HG03439 (cell line): ENCODE measurements at regions not wholly inside any gene's neighbourhood (a gene's known extent, or its start where the extent isn't known, plus 50 kb on each side); places are given as distances from the start of the nearest gene placed in this dataset.
"Not testable (repeated sequence)": the region's sequence is repeated elsewhere in the genome, so short reads cannot be mapped to it uniquely, and the experiment has no call there.

Experiments used
- ATAC-seq: cut with Tn5 transposase; IDR thresholded peaks from one replicate; pipeline ENCODE4 v1.9.1; 2021; ENCODE audit warnings: mild to moderate bottlenecking, moderate library complexity; ENCODE audit not compliant: unreplicated experiment

- no peak for ATAC-seq
Observed at GRCh38 chr16:65315081-65315780, 193.4 kb upstream of the CDH11 start.

- no peak for ATAC-seq
Observed at GRCh38 chr16:65314627-65315008, 192.8 kb upstream of the CDH11 start.

- no peak for ATAC-seq
Observed at GRCh38 chr16:65313936-65314626, 192.2 kb upstream of the CDH11 start.

DNA sequence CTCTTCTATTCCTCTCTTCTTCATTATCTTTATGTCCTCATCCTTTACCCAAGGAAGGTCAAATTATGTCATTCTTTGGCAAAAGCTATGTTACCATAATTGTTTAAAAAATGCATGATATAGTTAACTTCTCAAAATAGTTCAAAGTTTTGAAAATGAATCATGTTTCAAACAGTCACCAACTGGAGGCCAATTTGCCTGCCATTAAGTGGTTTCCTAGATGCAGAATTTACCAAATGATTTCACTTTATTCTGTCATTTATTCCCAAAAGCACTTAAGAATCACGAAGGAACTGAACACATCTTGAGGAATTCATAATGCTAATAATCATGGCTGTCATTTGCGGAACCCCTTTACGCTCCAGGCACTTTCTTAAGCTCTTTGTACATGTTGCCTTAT is 190.9 kb upstream of the CDH11 start:
- no peak for ATAC-seq

DNA sequence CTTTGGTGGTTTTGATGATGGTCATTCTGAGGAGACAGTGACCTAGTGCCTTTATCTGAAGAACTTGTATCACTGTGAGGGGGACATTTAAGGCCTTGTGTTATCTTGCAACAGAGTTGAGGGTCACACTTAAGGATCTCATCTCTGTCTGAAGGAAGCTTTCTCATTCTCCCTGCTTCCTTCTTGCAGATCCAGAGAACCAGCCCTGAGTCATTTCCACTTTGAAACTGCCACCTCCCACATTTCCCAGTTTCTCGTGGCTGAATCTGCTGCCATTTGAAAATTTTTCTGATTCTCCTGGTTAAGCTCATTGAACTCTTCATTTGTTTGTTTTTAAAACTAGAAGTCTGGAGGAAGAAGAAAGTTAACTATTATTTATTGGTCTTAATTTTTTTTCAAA is 190.2 kb upstream of the CDH11 start:
- ATAC-seq = no peak

DNA sequence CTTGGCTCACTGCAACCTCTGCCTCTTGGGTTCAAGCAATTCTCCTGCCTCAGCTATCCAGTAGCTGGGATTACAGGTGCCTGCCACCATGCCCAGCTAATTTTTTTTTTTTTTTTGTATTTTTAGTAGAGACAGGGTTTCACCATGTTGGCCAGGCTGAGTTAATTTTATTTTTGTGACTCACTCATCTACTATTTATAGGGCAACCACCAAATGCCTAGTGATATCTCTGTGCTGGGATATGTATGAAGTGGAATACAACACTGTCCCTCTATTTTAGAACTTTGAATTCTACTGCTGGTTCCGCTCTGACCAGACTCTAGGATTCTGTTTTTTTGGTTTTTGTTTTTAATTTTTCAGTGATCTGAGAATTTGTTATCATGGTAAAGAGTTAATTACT is 188.6 kb upstream of the CDH11 start:
- ATAC-seq = not testable (repeated sequence)

DNA sequence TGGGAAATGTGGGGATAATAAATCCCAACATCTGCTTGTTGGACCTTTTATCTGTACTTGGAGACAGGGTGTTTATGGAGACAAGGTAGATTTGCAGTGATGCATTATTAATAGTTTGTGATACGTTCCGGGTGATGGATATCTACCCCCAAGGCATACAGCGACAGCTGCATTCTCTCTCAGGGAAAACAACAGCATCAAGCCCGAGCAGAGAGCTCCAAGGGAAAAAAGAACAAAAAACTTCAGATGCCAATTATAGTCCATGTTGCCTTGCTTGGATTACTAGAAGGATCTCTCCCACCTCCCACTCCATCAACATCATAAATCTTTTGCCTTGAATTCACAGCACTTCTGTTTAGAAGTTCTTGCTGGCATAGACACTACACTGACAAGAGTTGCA is 187.5 kb upstream of the CDH11 start:
- no peak for ATAC-seq

DNA sequence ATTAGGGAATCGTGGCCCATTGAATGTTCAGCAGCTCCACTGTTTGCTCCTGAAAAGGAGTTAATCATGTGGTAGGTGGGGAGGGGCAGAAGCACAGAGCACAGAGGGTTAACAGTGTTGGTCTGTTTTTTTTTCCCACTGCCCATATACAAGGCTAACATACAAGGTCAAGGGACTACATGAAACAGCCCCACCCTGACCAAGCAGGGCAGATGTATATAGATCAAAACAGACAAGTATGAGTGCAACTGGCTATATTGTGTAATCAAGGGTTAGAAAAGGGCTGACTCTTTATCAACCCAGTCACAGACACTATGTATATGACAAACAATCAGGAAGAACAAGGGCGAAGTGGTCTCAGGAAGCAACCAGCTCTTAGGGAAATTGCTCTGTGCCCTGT is 186.6 kb upstream of the CDH11 start:
- ATAC-seq = no peak

DNA sequence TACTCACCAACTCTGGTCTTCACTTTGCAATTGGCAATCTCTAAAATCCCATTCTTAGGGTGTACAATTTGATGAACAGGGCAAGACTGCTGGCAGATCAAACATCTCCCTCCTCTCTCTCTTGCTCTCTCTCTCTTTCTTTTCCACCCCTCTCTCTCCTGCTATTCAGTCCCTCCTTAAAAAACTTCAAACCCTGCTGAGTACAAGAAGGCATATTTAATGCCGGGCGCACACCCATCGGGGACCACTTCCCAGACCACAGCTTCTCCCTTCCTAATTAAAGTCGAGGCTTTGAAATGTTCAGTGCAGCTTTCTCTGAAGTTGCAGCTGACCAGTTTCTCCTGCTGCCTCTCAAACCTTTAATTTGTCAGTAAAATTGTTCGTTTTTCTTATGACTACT is 185.4 kb upstream of the CDH11 start:
- no peak for ATAC-seq

- ATAC-seq = no peak
Observed at GRCh38 chr16:65306722-65307121, 184.9 kb upstream of the CDH11 start.

- ATAC-seq = no peak
Observed at GRCh38 chr16:65306300-65306699, 184.4 kb upstream of the CDH11 start.

DNA sequence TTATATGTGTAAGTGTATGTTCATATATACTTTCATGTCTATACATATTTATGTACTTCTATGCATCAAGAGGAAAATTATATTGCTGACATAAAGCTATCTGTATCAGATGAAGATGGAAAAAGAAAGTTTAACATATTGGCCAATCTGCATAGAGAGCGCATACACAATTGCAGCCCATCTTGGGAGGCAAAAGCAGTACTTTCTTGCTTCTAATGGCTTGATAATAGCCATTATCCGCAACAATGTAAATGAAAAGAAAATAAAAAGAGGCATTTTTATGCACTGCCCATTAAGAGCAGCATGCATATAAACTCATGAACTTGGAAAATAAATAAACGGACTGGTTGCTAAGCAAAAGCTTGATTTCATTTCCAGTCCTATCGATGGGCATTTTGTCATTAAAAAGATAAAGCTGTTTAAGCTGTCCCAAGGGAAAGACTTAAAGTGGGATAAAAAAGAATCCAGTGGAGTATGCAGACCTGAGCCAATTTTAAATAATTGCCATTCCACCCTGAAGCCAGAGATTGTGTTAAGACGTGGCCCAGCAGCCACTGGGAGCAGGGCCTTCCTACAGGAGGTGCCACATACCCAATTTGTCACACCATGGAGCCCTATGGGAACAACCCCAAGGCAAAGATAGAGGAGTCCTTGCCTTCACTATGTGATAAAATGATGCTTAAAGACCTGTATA is 183.6 kb upstream of the CDH11 start:
- no peak for ATAC-seq

- ATAC-seq = no peak
Observed at GRCh38 chr16:65301029-65301428, 179.2 kb upstream of the CDH11 start.

GRCh38 chr16:65297453-65297852 is 175.6 kb upstream of the CDH11 start:
- ATAC-seq = no peak

DNA sequence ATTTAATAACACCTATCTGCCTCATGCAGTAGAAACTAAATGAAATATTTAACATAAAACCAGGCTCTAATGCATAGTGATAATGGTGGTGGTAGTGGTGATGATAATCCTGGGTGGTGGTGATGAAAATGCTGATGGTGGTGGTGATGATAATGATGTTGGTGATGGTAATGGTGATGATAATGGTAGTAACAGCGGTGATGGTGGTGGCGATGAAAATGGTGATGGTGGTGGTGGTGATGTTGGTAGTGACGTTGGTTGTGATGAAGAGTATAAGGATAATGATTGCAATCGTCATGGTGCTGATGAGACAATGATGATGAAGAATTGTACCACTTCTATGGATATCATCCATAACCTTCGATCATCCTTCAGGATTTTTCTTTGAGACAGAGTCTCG is 173.7 kb upstream of the CDH11 start:
- ATAC-seq = no peak

DNA sequence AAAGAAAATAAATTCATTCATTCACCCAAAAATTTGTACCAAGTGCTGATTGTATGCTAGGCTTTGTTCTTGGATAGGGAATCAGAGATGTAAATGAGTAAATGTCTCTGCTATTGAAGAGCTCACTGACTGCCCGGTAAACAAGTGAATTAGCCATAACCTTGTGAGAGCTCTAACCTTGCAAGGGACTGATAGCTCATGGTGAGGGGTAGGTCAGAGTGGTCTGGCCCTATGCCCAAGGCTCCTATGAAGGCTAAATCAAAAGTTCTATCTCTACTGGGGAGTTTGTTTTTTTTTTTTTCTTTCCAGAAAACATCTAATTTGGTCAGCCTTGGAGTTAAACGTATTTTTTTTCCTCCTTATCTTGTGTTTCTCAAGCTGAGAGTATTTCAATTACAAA is 172.8 kb upstream of the CDH11 start:
- ATAC-seq = no peak

GRCh38 chr16:65294165-65294564 is 172.3 kb upstream of the CDH11 start:
- ATAC-seq = no peak

DNA sequence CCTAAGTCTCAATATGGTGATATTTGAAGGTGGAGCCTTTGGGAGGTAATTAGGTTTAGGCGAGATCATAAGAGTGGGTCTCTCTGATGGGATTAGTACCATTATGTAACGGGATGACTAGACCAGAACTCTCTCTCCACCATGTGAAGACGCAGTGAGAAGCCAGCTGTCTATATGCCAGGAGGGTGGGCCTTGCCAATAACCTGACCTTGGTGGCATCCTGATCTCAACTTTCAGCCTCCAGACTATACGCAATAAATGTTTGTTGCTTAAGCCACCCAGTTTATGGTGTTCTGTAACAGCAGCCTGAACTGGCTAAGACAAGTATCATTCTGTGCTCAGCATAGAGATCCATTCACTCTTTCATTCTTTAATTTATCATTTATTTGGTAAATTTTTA is 167.2 kb upstream of the CDH11 start:
- no peak for ATAC-seq

GRCh38 chr16:65287307-65287706 is 165.4 kb upstream of the CDH11 start:
- no peak for ATAC-seq

GRCh38 chr16:65285128-65286048 is 163.5 kb upstream of the CDH11 start:
- no peak for ATAC-seq

GRCh38 chr16:65284626-65285025 is 162.8 kb upstream of the CDH11 start:
- ATAC-seq = no peak
